Progenitor cell of endocrine pancreas (in vitro differentiated cells): ENCODE measurements at regions not wholly inside any gene's neighbourhood (a gene's known extent, or its start where the extent isn't known, plus 50 kb on each side); places are given as distances from the start of the nearest gene placed in this dataset.
A peak's percentile ranks its signal among the peaks of the same experiment; 100 is the strongest.

ENCODE experiments used
- DNase-seq: peaks from one replicate; pipeline ENCODE4 v3.0.0; 2021; ENCODE audit warnings: low spot score; ENCODE audit not compliant: unreplicated experiment
- H3K27ac Mint-ChIP-seq: 2 replicates; pipeline ENCODE4 v1.8.0; 2021; ENCODE audit warnings: mild to moderate bottlenecking, moderate library complexity, mixed read lengths
- H3K27me3 Mint-ChIP-seq: 2 replicates; pipeline ENCODE4 v1.8.0; 2021; ENCODE audit warnings: mixed read lengths
- H3K36me3 Mint-ChIP-seq: 2 replicates; pipeline ENCODE4 v1.8.0; 2022; ENCODE audit warnings: mixed read lengths; ENCODE audit not compliant: insufficient read depth
- H3K4me1 Mint-ChIP-seq: 2 replicates; pipeline ENCODE4 v1.8.0; 2021; ENCODE audit warnings: low read depth, mixed read lengths
- H3K4me3 Mint-ChIP-seq: 2 replicates; pipeline ENCODE4 v1.8.0; 2021; ENCODE audit warnings: low read depth, mild to moderate bottlenecking, moderate library complexity, mixed read lengths
- H3K9me3 Mint-ChIP-seq: 2 replicates; pipeline ENCODE4 v1.8.0; 2021; ENCODE audit warnings: low read depth, mixed read lengths
- CTCF ChIP-seq: fragments of 200-600 bp; sonication (generic); IDR thresholded peaks from one replicate; pipeline ENCODE4 v1.5.0; 2021; ENCODE audit warnings: antibody characterized with exemption, mild to moderate bottlenecking; ENCODE audit not compliant: unreplicated experiment

GRCh38 chr4:175946472-175947116 is 119.0 kb upstream of the WDR17 start:
- Mint-ChIP-seq H3K4me3 (no peak overlapping the region), H3K9me3 (peaks cover under 1% of the 10 kb centered on the region), H3K4me1 (no peaks in the 10 kb centered on the region), H3K36me3 (peaks cover 1% of the 10 kb centered on the region), H3K27ac (no peak overlapping the region), H3K27me3 (no peaks in the 10 kb centered on the region)
- no peak for TF ChIP-seq CTCF
- no peak for DNase-seq

- H3K27ac Mint-ChIP-seq, result no peak overlapping the region
- no peaks in the 10 kb centered on the region for H3K9me3 Mint-ChIP-seq
- TF ChIP-seq CTCF, result peak; percentile 81
- no peaks in the 10 kb centered on the region for H3K27me3 Mint-ChIP-seq
- no peak overlapping the region for H3K4me3 Mint-ChIP-seq
- DNase-seq, result no peak
- peaks cover 4% of the 10 kb centered on the region for H3K4me1 Mint-ChIP-seq
- peaks cover 1% of the 10 kb centered on the region for H3K36me3 Mint-ChIP-seq
These were observed 118.4 kb upstream of the WDR17 start for GRCh38 chr4:175947117-175947722.

- Mint-ChIP-seq H3K27ac (no peak overlapping the region), H3K4me1 (peaks cover 4% of the 10 kb centered on the region), H3K27me3 (no peaks in the 10 kb centered on the region), H3K4me3 (no peak overlapping the region), H3K9me3 (no peaks in the 10 kb centered on the region), H3K36me3 (no peaks in the 10 kb centered on the region)
- no peak for TF ChIP-seq CTCF
- DNase-seq, result no peak
These were observed 113.8 kb upstream of the WDR17 start for GRCh38 chr4:175951794-175952193.

GRCh38 chr4:175953116-175953515 is 112.5 kb upstream of the WDR17 start:
- no peaks in the 10 kb centered on the region for H3K9me3 Mint-ChIP-seq

GRCh38 chr4:175953960-175954521 is 111.6 kb upstream of the WDR17 start:
- no peak for DNase-seq
- H3K36me3 Mint-ChIP-seq, result no peaks in the 10 kb centered on the region

More at GRCh38 chr4:175953116-175953515, 112.5 kb upstream of the WDR17 start:
- peaks cover 4% of the 10 kb centered on the region for H3K4me1 Mint-ChIP-seq
- no peak overlapping the region for H3K4me3 Mint-ChIP-seq
- TF ChIP-seq CTCF, result no peak
- no peak overlapping the region for H3K27ac Mint-ChIP-seq
- H3K27me3 Mint-ChIP-seq, result no peaks in the 10 kb centered on the region
- H3K36me3 Mint-ChIP-seq, result no peaks in the 10 kb centered on the region
- no peak for DNase-seq

More at GRCh38 chr4:175953960-175954521, 111.6 kb upstream of the WDR17 start:
- H3K4me3 Mint-ChIP-seq, result no peak overlapping the region
- H3K4me1 Mint-ChIP-seq, result peaks cover 4% of the 10 kb centered on the region
- H3K27me3 Mint-ChIP-seq, result no peaks in the 10 kb centered on the region
- TF ChIP-seq CTCF, result no peak
- no peaks in the 10 kb centered on the region for H3K9me3 Mint-ChIP-seq
- H3K27ac Mint-ChIP-seq, result no peak overlapping the region
